ENCODE measurements at regions not wholly inside any gene's neighbourhood (a gene's known extent, or its start where the extent isn't known, plus 50 kb on each side); places are given as distances from the start of the nearest gene placed in this dataset.

DNA sequence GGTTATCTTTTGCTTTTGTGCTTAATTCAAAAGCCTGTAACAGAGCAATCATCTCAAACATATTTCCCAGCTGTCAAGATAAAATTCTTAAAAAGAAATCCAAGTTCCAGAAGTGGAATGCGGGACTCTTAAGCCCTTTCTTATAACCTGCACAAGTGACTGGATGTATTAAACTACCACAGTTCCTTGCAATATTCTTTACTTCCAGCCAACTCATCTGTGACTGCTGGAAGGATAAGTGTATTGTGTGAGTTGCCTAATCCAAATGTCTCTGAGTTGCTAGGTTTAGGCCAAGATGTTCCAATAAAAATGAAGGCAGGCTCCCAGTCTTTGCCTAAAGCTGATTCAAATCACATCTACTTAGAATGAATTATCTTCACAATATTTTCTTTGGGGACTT lies 159.2 kb upstream of the SLC24A2 start:
- no peak overlapping the region for H3K4me2 ChIP-seq
- CTCF ChIA-PET, result interaction anchor here (0.7 to 0.8 kb wide), 2 partner anchors 24 to 1505 kb away, joined by 3 to 4 read pairs; no protein-coding TSS in a partner anchor
- ATAC-seq, result no peak
- H3K9me3 ChIP-seq, result no peaks in the 10 kb centered on the region
- TF ChIP-seq CHD4 (IDR thresholded peaks at IDR 0.05; ENCODE audit: borderline replicate concordance) (no peak), ZC3H11A (IDR thresholded peaks at IDR 0.05) (no peak), HOXA7 (CRISPR knock-in tag; IDR thresholded peaks at IDR 0.05) (no peak)
- no peak for DNase-seq (ENCODE audit: low read depth in 1 of 2, low spot score in 1 of 2)
- no peak overlapping the region for H3K27ac ChIP-seq
- H3K4me1 ChIP-seq, result no peaks in the 10 kb centered on the region
- FAIRE-seq, result no peak
- POLR2A ChIA-PET, result no interaction called here
- 39% methylated on average over 1 of the region's 1 CpG for WGBS (ENCODE audit: missing lambda C conversion rate)
- no peak overlapping the region for H3K4me3 ChIP-seq

DNA sequence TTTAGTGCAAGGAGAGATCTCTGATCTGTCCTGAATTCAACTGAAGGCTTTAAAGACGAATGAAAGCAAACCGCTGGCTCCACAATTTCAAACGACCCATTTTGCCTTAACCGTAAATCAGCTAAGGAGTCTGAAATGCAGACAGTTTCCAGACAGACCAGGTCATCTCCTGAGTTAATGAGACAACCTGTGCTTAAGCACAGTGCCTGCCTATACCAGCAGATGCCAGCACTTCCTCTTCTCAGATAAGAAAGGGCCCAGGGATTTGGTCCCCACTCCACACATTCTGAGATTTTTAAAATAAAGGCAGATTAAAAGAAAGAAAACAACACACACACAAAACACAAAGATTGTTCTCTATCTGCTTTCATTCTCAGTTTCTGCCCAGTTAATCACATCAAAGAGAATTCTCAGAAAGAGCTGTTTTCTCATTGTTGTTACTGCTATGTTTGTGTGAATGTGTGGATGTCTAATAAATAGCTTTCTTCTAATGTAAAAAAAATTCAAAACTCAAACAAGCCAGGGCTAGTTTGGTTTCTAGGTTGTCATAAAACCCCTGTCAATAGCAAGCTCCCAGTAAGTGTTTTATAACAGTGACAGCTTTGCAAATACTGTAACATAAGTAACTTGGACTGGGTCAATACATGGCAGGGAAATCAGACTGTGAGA lies 157.7 kb upstream of the SLC24A2 start:
- Histone ChIP-seq H3K4me2 (no peak overlapping the region), H3K27ac (no peak overlapping the region), H3K4me1 (no peaks in the 10 kb centered on the region), H3K4me3 (no peak overlapping the region), H3K9me3 (no peaks in the 10 kb centered on the region)
- ChIA-PET POLR2A (no interaction called here), CTCF (interaction anchor here (0.5 to 1.4 kb wide), 3 partner anchors 10 to 51 kb away, joined by 3 to 4 read pairs (median 3); no protein-coding TSS in a partner anchor)
- FAIRE-seq (no peak), DNase-seq (ENCODE audit: low read depth in 1 of 2, low spot score in 1 of 2) (peak in 1 of 2 experiments; percentile 9), ATAC-seq (peak; percentile 59 to 78; a peak in 4 of 6 replicates)
- WGBS (ENCODE audit: missing lambda C conversion rate), result 30% methylated on average over 4 of the region's 4 CpGs
- no peak for TF ChIP-seq EP300 (IDR thresholded peaks at IDR 0.05)
- 0 out of 5 replicates have a peak, but pooled peaks have one; percentile 13 to 14 for TF ChIP-seq RAD21 (conservative IDR thresholded peaks at IDR 0.05 in 1 of 2, IDR thresholded peaks at IDR 0.05 in 1 of 2)

DNA sequence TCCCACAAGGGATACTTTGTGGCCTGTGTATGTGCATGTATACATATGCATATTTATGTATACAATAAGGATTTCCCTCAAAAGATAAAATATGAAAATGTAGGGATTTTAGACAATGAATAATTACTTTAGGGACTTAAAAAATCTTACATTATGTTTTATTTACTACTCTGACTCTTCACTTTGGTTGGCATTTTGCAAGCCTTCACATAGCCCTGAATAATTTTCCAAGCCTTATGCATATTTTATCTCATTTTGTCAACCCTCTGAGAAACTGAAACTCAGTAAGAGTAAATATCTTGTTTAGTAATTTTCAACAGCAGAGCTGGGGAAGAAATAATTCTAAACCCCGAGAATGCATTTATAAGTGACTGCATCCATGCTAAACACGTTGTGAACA lies 153.0 kb upstream of the SLC24A2 start:
- H3K9me3 ChIP-seq, result no peaks in the 10 kb centered on the region
- H3K4me3 ChIP-seq, result no peak overlapping the region
- TF ChIP-seq JUN (IDR thresholded peaks at IDR 0.05), result no peak
- TF ChIP-seq, protein P1, sequence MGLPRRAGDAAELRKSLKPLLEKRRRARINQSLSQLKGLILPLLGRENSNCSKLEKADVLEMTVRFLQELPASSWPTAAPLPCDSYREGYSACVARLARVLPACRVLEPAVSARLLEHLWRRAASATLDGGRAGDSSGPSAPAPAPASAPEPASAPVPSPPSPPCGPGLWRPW (IDR thresholded peaks at IDR 0.05), result no peak
- no peak for TF ChIP-seq CEBPB (IDR thresholded peaks at IDR 0.05)
- TF ChIP-seq MAZ (IDR thresholded peaks at IDR 0.05; ENCODE audit: borderline replicate concordance, low read depth, low read length), result no peak
- TF ChIP-seq, protein P2, sequence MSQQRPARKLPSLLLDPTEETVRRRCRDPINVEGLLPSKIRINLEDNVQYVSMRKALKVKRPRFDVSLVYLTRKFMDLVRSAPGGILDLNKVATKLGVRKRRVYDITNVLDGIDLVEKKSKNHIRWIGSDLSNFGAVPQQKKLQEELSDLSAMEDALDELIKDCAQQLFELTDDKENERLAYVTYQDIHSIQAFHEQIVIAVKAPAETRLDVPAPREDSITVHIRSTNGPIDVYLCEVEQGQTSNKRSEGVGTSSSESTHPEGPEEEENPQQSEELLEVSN (IDR thresholded peaks at IDR 0.05; ENCODE audit: borderline replicate concordance, low read depth), result no peak
- TF ChIP-seq, protein P3, sequence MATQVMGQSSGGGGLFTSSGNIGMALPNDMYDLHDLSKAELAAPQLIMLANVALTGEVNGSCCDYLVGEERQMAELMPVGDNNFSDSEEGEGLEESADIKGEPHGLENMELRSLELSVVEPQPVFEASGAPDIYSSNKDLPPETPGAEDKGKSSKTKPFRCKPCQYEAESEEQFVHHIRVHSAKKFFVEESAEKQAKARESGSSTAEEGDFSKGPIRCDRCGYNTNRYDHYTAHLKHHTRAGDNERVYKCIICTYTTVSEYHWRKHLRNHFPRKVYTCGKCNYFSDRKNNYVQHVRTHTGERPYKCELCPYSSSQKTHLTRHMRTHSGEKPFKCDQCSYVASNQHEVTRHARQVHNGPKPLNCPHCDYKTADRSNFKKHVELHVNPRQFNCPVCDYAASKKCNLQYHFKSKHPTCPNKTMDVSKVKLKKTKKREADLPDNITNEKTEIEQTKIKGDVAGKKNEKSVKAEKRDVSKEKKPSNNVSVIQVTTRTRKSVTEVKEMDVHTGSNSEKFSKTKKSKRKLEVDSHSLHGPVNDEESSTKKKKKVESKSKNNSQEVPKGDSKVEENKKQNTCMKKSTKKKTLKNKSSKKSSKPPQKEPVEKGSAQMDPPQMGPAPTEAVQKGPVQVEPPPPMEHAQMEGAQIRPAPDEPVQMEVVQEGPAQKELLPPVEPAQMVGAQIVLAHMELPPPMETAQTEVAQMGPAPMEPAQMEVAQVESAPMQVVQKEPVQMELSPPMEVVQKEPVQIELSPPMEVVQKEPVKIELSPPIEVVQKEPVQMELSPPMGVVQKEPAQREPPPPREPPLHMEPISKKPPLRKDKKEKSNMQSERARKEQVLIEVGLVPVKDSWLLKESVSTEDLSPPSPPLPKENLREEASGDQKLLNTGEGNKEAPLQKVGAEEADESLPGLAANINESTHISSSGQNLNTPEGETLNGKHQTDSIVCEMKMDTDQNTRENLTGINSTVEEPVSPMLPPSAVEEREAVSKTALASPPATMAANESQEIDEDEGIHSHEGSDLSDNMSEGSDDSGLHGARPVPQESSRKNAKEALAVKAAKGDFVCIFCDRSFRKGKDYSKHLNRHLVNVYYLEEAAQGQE (IDR thresholded peaks at IDR 0.05), result no peak
- TF ChIP-seq KDM5A (IDR thresholded peaks at IDR 0.05), result no peak
- no peak for TF ChIP-seq SMC3 (IDR thresholded peaks at IDR 0.05)
- no peak for TF ChIP-seq NR3C1 (IDR thresholded peaks at IDR 0.05)
- TF ChIP-seq, protein P4, sequence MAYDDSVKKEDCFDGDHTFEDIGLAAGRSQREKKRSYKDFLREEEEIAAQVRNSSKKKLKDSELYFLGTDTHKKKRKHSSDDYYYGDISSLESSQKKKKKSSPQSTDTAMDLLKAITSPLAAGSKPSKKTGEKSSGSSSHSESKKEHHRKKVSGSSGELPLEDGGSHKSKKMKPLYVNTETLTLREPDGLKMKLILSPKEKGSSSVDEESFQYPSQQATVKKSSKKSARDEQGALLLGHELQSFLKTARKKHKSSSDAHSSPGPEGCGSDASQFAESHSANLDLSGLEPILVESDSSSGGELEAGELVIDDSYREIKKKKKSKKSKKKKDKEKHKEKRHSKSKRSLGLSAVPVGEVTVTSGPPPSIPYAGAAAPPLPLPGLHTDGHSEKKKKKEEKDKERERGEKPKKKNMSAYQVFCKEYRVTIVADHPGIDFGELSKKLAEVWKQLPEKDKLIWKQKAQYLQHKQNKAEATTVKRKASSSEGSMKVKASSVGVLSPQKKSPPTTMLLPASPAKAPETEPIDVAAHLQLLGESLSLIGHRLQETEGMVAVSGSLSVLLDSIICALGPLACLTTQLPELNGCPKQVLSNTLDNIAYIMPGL (CRISPR knock-in tag; IDR thresholded peaks at IDR 0.05; ENCODE audit: borderline replicate concordance), result no peak
- no peak for TF ChIP-seq EHMT2 (IDR thresholded peaks at IDR 0.05; ENCODE audit: low read depth)
- CTCF ChIA-PET, result no interaction called here
- DNase-seq (ENCODE audit: low read depth in 1 of 2, low spot score in 1 of 2) (no peak), ATAC-seq (no peak), FAIRE-seq (no peak)
- POLR2A ChIA-PET, result no interaction called here
- 6% methylated on average over 2 of the region's 2 CpGs for WGBS (ENCODE audit: missing lambda C conversion rate)
- no peak overlapping the region for H3K27ac ChIP-seq
- no peaks in the 10 kb centered on the region for H3K4me1 ChIP-seq
- no peak overlapping the region for H3K4me2 ChIP-seq
